GM03348 (cell line): ENCODE measurements at regions not wholly inside any gene's neighbourhood (a gene's known extent, or its start where the extent isn't known, plus 50 kb on each side); places are given as distances from the start of the nearest gene placed in this dataset.

Experiments
- DNase-seq: peaks from one replicate; pipeline ENCODE4 v3.0.0; 2012; ENCODE audit warnings: low spot score

DNA sequence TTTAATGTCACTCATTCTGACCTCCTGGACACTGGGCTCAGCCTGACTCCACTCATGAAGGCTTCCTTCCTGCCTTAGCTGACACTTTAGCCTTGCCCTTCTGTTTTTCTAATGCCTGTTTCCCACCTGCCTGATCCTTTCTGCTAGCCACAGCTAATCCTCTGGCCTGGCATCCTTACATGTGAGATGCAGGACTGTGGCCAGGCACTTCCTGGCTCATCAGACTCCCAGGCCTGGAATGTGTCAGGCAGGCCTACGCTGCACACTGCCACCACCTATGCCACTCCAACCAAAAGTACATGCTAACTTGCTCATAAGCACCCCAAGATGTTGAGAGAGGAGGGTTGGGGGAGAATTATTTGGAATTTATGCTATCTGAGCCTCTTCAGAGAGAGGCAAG lies 138.8 kb upstream of the NALF2 start:
- DNase-seq = no peak

DNA sequence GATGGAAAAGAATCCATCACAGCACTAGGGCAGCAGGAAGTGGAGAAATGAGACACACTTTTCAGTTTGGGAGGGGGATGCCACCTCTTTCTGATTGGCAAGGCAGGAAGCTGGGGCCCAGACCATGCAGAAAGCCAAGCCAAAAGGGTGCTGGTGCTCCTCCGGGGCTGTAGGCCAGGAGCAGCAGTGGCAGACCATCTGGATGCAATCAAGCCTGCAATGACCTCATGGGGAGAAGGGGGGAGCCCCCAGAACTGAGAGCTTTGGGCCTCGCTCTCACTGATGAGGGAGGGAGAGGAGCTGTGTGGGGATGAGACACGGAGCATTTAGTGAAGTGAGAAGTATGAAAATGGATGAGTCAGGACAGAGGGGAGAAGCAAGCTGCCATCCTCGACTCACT lies 141.3 kb upstream of the NALF2 start:
- peak; percentile 82 for DNase-seq

DNA sequence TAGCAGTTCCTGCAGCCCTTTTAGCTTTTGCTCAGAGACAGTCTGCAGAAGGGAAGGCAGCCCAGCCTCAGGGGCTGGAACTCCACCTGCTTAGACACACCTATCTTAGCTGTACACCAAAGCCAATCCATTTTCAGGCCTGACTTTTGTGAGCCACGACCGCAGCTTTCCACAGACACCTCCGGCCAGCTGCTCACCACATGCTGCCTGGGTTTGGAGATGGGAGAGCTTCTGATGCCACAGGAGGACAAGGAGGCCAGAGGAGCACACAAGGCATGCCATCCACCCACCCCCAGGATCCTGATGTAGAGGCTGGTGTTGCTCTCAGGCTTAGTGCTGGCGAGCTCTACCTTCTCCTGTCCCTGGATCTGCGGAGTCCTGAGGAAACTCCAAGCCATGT lies 141.8 kb upstream of the NALF2 start:
- peak; percentile 35 for DNase-seq

DNA sequence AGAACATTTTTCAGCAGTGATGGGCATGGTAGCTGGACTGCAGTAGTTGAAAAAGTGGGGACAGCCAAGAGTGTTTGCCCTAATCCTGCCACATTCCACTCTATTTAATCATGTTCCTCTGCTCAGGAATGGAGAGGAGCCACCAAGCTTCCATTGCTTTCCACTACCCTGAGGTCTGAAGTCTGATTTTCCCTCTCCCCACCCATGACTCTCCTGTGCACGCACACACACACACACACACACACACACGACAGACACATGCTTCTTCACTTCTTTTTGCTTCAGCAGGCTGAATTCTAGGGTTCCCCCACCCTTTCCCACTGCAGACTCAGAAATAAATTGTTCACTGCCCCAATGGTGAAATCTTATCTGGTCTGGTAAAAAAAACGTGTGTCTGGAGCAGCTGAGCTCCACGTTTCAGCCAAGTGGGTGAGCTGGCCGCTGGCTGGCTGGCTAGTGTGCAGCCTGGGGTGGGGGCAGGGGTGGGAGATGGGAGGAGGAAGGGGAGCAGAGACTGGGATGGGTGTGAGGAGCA lies 142.7 kb upstream of the NALF2 start:
- DNase-seq = peak; percentile 66

DNA sequence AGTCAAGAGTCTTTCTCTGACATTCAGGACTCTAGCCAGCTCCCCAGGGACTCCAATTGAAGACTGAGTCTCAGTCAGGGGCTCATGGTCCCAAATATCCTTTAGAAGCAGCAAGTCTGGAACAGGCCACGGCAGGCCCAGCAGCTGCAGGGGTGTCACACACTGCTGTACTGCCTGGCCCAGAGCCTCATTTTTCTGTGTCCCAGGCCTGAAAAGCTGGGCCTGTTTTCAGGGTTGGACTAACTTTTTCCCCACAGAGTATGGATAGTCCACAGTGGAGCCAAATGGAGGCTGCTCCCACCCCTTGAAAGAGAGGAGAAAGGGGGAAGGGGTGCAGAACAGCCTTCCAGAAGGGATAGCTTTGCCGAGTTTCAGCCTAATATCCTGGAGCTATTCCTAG lies 146.8 kb upstream of the NALF2 start:
- no peak for DNase-seq

DNA sequence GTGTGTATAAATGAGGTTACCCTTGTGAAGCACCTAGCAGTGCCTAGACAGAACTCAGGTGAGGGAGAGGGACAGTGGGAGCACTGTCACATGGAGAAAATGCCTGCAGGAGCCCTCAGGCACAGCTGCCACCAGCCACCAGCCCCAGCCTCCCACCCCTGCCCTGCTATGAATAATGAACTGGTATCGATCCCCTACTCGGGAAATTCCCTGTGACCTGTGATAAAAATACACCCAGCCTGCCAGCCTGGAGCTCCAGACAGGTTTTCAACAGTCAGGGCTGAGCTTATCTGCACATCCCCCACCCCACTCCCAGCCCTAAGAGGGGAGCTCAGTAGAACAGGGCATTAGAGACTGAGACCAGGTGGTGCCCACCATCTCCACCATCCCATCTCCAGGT lies 159.6 kb upstream of the PJA1 start:
- no peak for DNase-seq

DNA sequence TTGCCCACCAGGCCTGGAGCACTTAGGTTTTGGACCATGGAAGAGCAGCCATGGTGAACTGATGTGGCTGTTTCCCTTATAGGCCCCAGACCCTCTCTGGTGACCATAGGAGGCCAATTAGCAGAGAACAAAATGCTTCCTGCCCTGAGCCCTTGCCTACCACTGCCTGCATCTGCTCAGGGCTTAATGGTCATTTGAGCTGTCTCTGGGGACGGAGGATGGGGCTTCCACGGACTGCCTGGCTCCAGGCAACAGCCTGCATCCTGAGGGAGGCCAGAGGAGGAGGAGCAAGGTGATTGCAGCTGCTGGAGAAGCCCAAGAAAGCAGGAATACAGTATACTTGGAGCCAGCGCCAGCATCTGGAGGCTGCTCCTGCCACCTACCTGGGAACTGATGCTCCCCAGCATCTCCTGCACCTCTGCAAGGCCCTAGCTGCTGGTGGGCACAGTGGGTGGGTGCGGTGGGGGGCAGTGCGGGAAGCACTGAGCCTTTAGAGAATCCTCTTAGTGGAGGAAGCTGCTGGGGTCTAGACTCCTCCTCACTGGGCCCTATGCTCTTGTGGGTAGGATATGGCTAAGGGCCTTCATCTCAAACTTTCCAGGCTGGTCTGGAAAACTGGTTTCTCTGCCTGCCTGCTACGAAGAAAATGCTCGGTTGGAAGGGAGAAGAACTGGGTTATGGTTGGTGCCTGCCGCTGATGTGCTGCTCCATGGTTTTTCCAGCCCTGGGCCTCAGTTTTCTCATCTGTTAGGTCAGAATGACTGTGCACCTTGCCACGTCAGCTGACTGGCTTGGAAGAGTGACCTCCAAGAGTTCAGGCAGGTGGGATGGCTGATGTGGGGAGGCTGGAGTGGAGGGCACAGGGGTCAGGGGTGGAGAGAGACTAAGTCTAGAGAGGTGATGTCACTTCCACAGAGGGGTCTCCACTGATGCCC lies 158.8 kb upstream of the PJA1 start:
- DNase-seq = no peak

DNA sequence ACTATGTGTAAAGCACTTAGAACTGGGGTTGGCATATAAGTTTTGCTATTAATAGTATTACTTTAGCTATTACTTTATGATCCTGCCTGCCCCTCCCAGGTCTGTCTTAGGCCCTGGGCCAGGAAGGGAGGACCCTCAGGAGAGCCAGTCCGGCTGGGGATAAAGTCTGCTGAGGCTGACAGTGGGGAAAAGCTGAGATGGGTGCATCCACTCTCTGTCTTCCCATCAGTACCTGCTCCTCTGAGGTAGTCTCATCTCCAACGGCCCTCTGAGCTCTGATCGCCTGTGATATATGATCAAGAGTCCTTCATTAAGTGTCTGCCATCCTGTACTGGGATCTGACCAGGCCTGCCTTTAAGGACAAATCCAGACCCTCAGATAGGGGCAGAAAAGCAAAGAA lies 156.5 kb upstream of the PJA1 start:
- peak; percentile 0 for DNase-seq

DNA sequence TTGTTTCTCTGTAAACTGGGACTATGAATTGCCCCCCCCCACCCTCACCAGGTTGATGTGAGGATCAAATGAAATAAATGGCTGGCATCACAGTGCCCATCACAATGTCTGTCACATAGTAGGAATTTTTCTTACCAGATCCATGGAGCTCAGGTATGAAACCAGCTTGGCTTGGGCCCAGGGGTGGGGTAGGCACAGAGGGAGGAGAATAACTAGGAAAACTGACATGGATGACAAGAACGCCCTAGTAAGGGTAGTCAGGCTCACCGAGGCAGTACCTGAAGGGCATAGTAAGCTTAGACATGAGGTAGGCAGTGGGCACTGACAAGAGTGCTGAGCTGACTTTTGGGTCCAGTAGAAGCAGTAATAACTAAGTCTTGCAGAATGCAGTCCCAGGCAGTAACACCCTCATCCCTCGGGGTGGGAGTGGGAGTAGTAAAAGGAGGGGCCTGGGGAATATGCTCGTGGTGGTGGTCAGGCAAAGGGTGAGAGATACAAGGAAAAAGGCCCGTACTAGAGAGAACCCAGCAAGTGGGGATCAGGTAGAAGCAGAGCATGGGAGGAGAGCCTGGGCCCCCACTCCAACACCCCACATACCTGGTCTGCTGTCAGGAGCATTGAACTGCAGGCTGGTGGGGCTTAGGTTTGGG lies 155.9 kb upstream of the PJA1 start:
- DNase-seq = peak; percentile 0

DNA sequence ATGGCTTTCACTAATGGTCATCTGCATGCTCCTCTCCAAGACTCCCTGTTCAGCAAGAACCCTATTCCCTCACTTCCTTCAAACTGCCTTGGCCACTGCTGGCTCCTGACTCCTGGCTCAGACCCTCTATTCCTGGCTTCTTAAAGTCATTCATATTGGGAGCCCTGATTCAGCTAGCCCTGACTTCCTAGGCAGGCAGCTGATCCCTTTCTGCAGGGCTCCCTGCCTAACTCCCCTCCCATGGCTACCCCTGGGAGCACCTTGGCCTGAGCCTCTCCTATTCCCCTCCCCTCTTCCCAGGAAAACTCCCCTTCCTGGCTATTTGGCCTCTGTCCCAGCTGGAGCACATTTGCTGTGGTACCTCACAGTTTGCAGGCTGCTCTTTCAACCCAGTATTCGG lies 154.9 kb upstream of the PJA1 start:
- peak; percentile 0 for DNase-seq

DNA sequence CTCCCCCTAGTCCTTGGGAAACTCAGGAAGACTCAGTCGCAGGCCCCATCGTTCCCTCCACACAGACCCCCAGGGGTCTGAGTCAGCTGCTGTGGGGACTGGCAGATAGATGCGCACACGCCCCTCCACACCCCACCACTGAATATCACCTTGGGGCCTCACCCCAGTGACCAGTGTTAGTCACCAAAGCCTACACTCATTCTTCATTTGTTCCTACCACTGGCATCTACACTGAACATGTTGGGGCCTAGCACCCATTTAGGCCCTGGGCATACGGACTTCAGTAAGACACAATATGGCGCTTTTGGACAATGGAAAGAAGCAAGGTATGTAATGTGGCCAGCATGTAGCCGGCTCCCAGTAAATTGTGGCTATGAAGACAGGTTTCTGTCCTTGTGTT lies 154.1 kb upstream of the PJA1 start:
- peak; percentile 0 for DNase-seq

DNA sequence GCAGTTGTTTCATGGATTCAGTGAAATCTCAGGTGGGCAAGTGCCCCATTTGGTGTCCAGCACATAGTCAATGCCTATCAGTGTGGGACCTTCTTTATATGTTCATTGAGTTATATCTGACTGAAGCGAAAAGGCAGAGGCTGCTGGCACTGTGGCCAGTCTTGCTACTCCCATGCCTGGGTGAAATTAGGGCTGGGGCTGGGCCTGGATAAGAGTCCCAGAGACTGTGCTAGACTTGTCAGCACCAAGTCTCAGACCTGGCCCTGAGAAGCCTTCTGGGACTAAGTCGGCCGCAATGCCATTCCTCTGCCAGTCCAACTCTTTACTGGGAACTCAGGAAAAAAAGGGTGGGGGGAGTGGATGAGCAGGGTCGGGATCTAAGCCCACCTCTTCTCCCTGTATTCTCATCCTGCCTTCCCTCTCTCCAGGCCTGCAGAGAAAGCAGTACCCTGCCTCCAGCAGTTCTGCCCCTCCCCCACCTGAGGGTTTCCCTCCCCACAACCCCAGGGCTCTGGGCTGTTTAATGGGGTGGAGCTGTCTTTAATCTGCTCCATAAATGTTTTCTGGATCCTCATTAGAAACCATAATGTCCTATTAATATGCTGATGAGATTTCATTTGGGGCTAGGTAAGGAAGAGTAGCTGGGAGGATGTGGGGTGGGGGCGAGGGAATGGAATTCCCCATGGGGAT lies 153.5 kb upstream of the PJA1 start:
- DNase-seq = peak; percentile 0

DNA sequence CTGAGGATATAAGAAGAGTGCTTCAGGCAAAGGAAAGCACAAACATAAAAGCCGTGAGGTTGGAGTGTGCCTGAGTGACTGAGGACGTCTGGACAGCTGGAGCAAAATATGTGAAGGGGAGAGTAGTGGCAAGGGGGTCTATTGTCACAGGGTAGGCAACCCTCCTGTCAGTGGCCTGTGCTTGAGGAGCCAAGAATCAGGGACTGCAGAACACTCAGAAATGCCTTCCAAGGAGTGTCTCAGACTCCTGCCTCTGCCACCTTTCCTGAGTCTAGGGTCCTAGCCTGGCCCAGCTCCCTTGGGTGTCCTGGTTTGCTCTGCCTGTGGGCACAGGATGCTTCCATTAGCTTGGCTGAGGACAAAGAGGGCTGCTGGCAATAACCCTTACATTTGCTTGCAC lies 152.5 kb upstream of the PJA1 start:
- no peak for DNase-seq

DNA sequence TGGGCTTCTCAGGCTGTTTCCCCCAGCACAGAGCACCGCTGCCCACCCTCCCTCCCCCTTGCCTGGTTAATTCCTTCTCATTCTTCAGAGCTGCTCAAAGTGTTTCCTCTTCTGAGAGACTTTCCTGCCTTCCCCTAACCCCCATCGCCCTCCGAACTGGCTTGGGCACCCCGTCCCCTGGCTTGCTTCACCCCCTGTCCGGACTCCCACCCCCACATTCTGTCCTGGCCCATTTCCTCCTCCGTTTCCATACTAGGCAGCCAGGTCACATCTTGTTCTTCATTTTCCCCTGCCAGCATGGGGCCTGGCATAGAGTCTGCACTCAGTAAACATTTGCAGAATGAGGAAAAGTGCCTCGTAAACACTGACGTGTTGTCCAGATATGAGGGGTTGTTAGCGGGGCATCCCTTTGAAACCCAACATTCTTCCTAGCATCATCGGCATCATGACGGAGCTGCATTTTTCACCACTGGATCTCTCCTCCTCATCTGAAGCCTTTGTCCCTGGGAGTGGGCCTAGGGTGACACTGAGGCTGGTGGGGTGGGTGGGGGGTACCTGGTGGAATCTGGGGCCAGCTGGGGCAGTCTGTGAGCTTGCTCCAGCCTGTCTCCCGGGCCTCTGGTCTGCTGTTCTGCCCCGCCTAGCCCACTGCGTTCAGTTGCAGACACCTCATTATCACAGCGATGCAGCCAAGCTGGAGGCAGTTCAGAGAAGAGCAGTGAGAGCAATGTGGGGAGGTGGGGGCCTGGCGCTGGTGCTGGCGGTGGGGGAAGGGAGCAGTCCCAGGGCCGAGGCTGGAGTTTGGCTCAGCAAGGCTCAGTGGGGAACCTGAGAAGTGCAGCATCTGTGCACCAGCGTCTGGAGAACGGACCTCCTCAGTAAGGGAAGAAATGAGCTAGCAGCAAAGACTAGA lies 149.4 kb upstream of the PJA1 start:
- no peak for DNase-seq

DNA sequence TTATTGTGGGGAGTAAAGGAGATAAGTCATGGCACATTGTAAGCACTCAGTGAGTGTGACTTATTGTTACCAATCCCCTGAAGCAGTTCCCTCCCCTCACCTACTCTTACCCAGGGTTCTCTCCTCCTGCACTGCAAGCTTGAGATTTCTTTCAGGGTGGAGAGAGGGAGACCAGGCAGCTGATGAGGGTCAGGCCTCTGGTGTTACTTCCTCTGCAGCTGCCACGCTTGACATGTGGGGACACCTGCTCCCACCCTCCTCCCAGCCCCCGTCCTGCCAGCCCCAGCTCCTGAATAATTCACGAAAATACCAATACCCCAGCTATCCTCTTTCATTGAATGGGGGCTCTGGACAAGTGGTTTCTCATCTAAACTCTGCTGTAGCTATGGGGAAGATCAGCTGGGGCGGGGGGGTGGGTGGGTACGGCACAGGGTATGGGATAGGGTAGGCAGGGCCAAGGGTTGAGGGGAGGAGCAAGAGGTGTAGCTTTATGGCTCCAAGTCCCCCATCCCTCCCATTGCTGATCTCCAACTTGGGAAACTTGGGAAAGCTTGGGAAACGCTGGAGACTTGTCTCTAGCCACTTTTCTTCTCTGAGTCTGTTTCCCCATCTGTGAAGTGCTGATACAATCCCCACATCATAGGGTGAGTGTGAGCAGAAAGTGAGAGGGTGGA lies 148.5 kb upstream of the PJA1 start:
- DNase-seq = no peak

DNA sequence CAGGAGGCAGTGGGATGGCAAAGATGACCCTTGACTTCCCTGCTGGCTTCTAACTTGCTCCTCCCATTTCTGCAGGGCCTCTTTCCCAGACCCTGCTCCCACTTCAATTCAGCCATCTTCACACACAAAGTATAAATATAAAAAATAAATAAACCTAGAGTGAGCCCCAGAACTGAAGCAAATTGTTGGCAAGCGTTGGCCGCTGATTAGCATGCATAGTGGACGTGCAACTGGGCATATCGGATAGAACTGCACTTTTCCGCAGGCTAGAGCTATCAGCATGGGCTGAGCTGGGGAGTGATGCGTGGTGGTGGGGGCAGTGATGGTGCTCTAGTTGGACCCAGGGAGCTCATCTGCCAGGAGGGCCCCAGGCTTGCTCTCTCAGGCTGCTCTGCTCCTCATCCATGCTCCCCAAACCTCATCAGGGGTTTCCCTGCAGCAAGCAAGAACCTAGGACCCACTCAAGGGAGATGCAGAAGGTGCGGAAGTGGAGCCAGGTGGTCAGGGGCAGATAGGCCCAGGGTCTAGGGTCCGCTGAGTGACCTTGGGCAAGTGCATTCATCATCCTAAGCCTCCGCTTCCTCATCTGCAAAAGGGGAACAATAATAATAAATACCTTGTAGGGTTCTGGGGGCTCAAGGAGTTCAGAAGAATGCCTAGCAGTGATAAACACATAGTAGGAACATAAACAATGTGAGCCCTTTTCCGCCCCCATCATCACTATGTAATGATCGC lies 146.8 kb upstream of the PJA1 start:
- DNase-seq = no peak

DNA sequence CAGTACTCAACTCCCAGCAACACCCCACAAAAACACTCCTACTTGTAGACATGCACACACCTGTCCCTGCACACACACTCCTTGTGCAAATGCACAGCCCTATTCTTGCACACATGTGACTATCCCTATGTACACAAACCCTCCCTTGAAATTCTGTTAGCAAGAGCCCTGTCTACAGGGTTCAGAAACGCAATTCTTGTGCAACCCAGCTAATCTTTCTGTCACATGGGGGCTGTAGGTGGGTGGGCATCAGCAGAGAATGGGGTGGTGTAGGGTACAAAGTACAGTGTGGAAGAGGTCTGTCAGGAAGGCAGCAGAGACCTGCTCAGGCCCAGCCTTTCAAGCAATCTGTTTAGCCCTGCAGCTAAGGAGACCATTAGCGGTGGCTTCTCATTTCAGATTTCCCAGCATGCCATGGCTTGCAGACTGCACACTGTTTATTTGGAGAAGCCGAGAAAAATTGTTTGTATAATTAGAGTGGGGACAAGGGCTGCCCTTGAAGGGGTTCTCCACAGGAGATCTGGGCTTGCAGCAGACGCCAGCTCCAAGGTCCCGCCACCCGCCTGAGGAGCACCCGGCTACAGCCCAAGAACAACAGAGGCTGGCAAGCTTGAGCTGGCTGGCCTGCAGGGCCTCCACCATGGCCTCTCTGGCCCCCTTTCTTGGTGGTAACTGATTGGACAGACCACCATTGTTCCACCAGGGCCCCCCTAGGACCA lies 144.0 kb upstream of the PJA1 start:
- no peak for DNase-seq

DNA sequence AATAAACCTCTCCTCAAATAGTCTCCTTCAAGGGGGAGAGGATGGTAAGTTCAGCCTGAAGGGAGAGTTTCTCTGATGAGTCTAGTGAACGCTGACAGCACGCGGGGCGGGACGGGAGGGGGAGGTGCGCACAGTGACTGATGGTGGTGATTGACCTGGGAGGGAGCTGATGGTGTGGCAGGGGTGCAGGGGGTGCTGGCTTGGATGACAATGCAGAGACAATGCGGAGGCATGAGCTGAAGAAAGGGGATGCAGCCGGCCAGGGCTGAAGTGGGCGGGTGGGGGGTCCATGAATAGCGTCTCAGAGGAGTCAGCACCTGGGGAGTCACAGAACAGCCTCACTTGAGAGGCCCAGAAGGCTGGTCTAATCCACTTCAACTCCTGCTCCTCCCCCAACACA lies 142.5 kb upstream of the PJA1 start:
- no peak for DNase-seq

DNA sequence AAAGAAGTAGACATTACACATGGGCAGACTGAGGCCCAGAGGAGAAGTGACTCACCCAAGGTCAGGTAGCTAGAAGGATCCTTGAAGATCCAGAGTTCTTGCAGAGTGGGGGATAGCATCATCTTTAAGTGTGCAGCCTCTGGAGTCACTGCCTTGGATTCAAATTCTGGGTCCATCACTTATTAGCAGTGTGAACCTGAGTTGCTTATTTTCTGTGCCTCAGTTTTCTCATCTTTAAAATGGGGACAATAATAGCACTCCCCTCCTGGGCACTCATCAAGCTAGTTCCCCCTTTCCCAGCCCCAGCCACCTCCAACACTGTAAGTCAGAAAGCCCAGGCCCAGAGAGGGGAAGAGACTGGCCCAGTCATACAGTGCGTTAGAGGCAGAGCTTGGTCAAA lies 141.8 kb upstream of the PJA1 start:
- DNase-seq = no peak

DNA sequence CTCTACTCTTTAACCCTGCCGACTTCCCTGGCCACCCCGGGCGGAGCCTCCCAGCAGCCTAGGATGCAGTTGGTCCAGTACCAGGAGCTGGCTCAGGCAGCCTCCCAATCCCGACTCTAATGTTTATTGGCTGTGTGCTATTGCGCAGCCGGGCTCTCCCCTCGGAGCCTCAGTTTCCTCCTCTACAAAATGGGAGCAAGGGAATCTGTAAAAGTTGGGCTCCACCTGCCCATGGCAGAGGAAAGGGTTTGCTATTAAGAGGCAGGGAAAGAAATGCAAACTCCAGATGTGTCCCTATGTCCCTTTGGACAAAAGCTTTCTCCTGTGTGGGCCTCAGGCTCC lies 140.8 kb upstream of the PJA1 start:
- DNase-seq = no peak
